CD4-positive, alpha-beta T cell treated with Interleukin-6 at 100 ng/mL for 8 hours (primary cell): ENCODE measurements at regions not wholly inside any gene's neighbourhood (a gene's known extent, or its start where the extent isn't known, plus 50 kb on each side); places are given as distances from the start of the nearest gene placed in this dataset.
"Not testable (repeated sequence)": the region's sequence is repeated elsewhere in the genome, so short reads cannot be mapped to it uniquely, and the experiment has no call there.

Experiments
- DNase-seq: peaks from one replicate; pipeline ENCODE4 v3.0.0-alpha.2; 2020; ENCODE audit warnings: mixed read lengths, low spot score

DNA sequence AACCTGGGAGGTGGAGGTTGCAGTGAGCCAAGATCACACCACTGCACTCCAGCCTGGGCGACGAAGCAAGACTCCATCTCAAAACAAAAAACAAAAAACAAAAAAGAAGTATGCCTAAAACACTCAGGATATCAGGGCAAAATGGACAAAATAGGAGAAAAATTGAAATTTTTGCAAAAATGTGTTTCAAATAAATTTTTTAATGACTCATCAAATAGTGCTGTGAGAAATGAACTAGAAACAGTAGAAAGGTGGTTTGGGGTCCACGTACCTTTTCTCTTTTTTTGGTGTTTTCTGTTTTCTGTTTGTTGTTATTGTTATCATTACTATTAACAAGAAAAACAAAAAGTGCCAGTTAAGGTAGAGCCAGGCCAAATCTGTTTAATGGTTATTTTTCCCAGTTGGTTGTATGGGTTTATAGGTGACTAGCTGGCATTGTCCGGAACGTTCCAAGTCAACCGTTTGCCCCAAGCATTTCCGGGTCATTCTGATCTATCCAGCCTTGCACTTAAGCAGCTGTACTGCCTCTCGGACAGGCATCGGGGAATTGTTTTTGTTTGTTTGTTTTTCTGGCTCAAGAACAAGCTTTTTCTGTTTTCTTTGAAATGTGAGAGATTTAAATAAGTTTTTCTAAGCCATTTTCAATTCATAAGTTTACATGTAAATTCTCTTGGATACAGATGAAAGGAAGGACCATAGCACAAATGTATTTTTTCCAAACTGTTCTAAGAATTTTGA, 157.0 kb upstream of the NEBL start:
- DNase-seq = no peak

DNA sequence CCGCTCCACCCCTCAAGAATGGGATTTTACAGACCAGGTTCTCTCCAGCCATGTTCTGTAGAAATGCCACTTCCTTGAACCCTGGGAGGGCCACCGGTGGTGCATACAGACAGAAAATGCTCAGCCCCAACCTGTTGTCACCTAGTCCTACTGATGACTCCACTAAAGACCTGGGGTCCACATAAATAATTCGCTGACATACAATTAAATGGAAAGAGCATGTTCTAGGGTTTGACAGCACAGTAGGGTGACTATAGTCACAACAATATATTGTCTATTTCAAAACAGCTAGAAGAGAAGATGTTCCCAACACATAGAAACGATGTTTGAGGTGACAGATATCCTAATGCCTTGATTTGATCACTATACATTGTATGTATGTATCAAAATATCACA, 155.6 kb upstream of the NEBL start:
- DNase-seq = no peak

DNA sequence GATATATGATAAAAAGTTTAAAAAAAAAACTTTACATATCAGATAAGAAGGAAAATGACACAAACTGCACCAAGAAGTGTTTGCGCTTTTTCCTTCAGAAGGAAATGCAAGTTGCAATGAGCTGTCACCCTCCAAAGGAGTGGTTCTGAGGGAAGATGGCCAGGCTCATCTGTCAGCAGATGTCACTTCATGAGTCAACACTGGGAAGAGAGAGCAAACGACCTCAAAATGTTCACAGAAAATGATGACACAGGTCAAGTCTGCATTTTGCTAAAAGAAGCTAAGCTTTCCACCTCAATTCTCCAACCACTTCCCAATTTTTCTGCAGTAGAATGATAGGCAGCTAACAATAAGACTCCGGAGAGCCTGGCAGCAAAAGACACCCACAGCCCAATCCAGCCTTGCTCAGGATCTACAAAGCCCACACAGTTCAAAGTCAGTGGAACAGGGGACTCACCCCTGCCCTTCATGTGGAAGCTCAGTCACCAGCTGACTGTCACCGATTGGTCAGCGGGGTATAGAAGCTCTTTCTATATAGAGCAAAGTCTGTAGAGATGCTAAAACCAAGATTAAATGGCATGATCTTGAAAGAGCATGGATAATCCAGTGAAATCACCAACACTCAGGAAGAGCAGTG, 155.1 kb upstream of the NEBL start:
- DNase-seq = no peak

DNA sequence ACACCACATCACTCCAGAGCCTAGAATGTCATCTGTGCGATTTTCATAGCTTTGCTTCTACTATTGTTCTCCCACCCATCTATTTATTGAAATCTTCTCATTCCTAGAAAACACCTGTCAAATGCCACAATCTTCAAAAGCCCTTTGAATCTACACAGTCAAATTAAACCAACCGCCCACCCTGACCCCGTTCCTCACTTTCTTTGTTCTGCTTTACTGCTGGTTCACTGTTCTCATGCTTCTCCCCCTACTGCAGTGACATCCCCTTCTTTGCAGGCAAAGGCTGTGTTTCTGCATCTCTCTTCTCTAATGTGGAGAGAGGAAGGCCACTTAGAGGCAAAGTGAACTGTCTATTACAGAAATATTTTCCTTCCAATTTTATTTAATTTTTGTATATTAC, 152.4 kb upstream of the NEBL start:
- DNase-seq = no peak

DNA sequence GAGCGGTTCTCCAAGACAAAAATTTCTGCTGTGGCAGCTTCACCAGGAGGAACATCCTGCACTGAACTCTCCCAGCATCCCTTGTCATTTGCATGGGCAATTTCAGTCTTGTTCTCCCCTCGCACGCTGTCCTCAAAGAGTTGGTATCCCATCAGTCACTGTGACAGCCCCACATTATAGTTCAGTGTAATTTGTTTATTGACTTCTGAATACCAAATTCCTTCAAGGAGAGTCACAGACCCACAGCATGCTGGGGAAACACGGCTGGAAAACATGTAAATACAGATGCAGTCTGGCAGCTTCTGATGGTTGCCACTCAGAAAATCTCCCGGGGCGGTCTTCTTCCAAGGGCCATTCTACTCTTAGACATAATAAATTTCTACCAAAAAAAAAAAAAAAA, 151.0 kb upstream of the NEBL start:
- no peak for DNase-seq

- no peak for DNase-seq
These were observed 150.4 kb upstream of the NEBL start for GRCh38 chr10:21047511-21047910.

- no peak for DNase-seq
These were observed 150.0 kb upstream of the NEBL start for GRCh38 chr10:21047096-21047495.

DNA sequence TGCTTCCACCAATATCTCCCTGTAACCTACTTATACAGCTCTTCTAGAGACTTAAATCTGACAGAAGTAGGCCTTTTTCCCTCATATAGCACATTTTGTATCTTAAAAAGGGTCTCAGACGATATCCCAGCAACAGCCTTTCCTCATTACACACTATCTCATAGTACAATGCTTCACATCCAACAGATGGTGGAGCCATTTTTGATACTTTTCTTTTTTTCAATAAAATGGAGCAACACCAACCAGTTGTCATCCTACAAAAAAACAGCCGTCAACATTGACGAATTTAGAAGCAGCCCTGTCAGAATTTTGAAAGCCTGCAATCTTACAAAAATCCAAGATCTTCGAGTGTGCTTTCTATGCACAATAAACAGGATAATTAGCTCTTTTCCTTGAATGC, 145.9 kb upstream of the NEBL start:
- DNase-seq = no peak

- DNase-seq = no peak
These were observed 145.4 kb upstream of the NEBL start for GRCh38 chr10:21042536-21042935.

GRCh38 chr10:21041763-21042458, 144.8 kb upstream of the NEBL start:
- DNase-seq = no peak

DNA sequence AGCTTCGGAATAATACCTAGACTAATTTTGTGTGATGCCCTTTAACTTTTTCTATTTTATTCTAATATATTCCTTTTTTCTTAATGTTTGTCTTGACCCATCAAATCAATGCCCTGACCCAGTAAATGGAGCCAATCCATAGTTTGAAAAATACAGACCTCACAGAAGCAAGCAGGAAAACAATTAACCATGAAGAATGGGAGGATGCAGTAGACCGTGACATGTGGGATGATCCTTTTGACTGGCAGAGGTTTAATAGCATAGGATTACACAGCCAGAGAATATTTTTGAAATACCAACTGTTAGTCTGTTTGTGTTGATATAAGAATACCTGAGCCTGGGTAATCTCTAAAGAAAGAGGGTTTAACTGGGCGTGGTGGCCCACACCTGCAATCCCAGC, 142.6 kb upstream of the NEBL start:
- DNase-seq = no peak

DNA sequence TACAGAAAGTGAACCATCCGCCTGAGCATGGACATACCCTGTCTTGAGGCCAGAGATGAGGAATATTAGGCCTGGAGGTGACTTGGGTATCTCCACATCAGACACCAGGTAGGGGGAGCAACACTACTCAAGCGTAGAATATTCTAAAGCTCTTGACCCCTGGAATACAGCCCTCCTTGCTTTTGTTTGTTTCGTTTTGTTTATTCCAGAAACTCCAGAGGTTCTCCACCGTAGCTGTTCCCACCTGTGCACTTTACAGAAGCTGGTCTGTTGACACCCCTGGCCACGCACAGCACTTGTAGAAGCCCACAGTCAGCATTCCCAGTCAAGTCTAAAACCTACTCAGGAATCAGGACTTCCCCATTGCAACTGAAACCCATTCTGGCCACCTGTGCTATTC, 139.6 kb upstream of the NEBL start:
- no peak for DNase-seq

GRCh38 chr10:21034770-21035169, 137.7 kb upstream of the NEBL start:
- not testable (repeated sequence) for DNase-seq

DNA sequence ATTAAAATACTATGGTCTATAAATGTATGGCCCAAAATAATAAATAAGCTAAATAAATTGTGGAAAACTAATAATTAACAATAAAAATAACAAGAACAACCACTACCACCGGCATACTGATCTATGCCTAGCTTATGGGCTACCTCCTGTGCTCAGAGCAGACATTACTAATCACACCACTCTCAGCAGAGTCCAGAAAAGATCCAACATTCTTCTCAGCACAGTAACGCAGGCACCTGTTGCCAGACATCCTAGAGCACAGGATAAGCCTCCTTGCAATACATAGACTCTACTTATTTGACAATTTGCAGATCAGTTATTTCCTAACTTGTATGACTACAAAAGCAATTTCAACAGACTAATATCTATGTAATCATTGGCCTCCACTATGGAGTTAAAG, 137.1 kb upstream of the NEBL start:
- DNase-seq = no peak

- DNase-seq = no peak
These were observed 135.6 kb upstream of the NEBL start for GRCh38 chr10:21032587-21033319.

- no peak for DNase-seq
These were observed 134.2 kb upstream of the NEBL start for GRCh38 chr10:21031232-21031795.

- no peak for DNase-seq
These were observed 133.0 kb upstream of the NEBL start for GRCh38 chr10:21030091-21030490.

DNA sequence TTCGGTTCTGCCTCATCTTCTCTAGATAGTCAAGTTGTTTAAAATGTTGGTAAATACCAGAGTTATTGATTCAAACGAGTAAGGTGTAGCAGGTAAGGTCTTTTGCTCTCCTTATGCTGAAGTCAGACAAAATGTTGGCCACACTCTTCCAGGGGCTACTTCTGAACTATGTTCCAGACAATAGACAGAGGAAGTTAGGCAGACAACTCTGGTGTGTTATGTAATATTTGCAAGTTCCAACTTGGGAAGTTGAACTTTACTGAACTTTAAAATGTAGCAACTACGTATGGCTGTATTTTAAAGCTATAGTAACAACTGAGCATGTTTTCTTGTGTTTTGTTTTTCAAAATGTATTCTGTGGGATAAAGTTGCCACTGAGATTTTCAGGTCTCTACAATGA, 125.7 kb upstream of the NEBL start:
- DNase-seq = no peak

DNA sequence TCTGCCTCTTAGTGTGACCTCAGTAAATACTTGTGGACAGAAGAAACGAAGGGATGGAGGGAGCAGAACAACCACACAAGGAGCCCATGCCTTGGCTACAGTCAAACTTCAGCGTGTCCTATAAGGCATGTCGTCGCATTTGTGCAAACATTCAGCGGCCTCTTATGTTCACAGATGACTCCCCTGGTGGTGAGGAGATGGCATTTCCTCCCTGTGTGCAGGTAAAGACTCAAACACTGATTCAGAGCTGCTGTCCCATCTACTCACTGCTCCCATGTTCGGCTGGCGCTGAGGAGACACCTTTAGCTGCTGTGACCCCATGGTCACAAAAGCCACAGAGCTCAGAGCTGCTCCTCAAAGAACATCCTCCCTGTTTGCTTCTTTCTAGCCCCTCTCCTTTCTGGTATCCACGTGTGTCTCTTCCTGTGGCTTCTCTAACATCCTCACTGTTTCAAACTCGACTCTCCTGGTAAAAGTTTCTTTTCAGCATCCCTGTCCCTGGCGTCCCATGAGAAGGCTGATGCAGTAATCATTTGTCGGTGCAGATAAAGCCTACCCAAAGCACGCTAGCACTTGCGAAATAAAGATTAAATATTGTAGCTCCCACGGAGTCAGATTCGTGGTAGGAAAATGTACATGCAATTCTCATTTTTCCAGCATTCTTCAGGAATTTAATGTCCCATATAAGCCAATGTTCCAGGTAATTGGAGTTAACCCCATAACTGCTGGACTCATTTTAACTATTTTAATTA, 124.9 kb upstream of the NEBL start:
- no peak for DNase-seq

DNA sequence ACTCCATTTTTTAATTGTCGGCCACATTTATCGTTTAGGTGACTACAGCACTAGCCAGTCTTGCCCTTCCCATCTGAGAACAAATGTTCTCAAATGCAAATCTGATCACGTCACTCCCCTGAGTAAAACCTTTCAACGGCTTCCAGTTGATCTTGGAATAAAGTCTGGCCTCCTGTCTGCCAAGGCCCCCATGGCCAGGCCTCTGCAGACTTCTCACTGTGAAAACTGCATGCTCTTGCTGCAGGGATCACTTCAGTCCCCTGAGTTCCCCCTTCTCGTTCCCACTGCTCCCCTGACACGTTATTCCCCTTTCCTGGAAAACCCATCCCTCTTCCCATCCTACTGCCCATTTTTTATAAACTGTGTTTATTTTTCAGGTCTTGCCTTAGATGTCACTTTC, 124.1 kb upstream of the NEBL start:
- DNase-seq = no peak

DNA sequence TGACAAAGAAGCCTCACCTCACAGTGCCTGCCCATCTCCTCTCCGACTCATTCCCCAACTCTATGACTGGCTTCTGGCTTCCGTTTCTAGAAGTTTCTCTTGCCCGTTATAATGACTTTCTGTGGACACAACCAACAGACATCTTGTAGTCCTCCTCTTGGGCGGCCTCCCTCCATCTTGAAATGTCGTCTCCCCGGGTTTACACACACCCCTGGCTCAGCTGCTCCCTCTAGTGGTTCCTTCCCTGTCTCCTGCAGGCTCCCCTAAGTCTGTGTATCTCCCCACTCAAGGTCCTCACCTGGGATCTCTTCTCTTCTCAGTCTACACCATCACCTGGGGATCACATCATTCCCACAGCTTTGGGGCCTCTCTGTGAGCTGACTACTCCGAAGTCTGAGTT, 123.4 kb upstream of the NEBL start:
- no peak for DNase-seq

DNA sequence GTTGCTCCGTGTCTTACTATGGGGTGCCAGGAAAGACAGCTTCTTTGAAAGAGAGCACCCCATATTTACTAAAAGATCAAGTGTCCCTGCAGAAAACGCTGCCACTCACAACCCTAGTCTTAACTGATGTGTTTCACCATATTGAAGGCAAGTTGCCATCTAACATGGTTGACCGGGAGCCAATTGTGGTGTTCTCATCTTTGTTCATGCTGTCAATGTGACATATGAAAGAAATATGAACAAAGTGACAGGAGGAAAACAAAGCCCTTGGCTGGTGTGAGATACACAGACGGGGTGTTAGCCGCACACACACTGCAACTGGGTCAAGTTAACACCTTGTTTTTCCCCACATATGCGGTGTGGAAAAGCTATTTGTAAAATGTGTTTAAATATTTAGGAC, 122.3 kb upstream of the NEBL start:
- DNase-seq = no peak
